DOHH2 (cell line): ENCODE measurements at regions not wholly inside any gene's neighbourhood (a gene's known extent, or its start where the extent isn't known, plus 50 kb on each side); places are given as distances from the start of the nearest gene placed in this dataset.

Source experiments
- CTCF ChIP-seq: fragments of 200-600 bp; sonication (generic); IDR thresholded peaks from one replicate; pipeline ENCODE4 v1.5.1; 2014; ENCODE audit warnings: antibody characterized with exemption, mild to moderate bottlenecking, low read depth, low read length; ENCODE audit not compliant: poor library complexity, severe bottlenecking
- EZH2phosphoT487 ChIP-seq: fragments of 200-600 bp; sonication (generic); IDR thresholded peaks from 2 replicates; pipeline ENCODE4 v1.6.1; 2017; ENCODE audit warnings: borderline replicate concordance, mild to moderate bottlenecking, antibody characterized with exemption, low read length, moderate library complexity, mixed read lengths

- TF ChIP-seq CTCF (no peak), EZH2phosphoT487 (no peak)
Observed at GRCh38 chr12:107144990-107145389, 51.6 kb upstream of the CRY1 start.
